ENCODE measurements at regions not wholly inside any gene's neighbourhood (a gene's known extent, or its start where the extent isn't known, plus 50 kb on each side); places are given as distances from the start of the nearest gene placed in this dataset.

DNA sequence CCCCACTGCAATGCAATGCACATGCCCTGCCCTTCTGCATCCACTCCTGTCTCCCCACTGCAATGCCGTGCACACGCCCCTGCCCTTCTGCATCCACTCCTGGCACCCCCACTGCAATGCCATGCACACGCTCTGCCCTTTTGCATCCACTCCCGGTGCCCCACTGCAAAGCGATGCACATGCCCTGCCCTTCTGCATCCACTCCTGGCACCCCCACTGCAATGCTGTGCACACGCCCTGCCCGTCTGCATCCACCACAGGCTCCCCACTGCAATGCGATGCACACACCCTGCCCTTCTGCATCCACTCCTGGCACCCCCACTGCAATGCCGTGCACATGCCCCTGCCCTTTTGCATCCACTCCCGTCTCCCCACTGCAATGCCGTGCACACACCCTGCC, 98.1 kb downstream of the KCTD15 start:
- H3K27ac Mint-ChIP-seq, result no peak overlapping the region
- H3K9me3 Mint-ChIP-seq, result peaks cover 9 to 11% of the 10 kb centered on the region in 2 donors
- ATAC-seq (no peak), DNase-seq (no peak)
- no peaks in the 10 kb centered on the region for H3K4me1 ChIP-seq (ENCODE audit: control insufficient read depth, insufficient read depth, low read length)
- H3K4me3 Mint-ChIP-seq, result no peak overlapping the region
- peaks cover 10 to 14% of the 10 kb centered on the region in 2 donors for H3K27me3 Mint-ChIP-seq (ENCODE audit: low read depth in 2 of 2)
- H3K27ac ChIP-seq (ENCODE audit: low read length), result no peak overlapping the region
- WGBS (ENCODE audit: insufficient coverage), result 88% methylated on average over 11 of the region's 11 CpGs
- H3K4me3 ChIP-seq (ENCODE audit: low read length), result no peak overlapping the region
- H3K4me1 Mint-ChIP-seq, result no peaks in the 10 kb centered on the region
- peaks cover 18% of the 10 kb centered on the region for H3K36me3 Mint-ChIP-seq
- no peak for TF ChIP-seq CTCF (IDR thresholded peaks at IDR 0.05)
- no peaks in the 10 kb centered on the region for H3K27me3 ChIP-seq (ENCODE audit: control insufficient read depth, insufficient read depth, low read length)
- peaks cover 7% of the 10 kb centered on the region for H3K9me3 ChIP-seq (ENCODE audit: control insufficient read depth, insufficient read depth, low read length)
- intact Hi-C loops (cut with micrococcal nuclease), result no loop called here
- H3K36me3 ChIP-seq (ENCODE audit: control insufficient read depth, insufficient read depth, low read length), result no peaks in the 10 kb centered on the region

DNA sequence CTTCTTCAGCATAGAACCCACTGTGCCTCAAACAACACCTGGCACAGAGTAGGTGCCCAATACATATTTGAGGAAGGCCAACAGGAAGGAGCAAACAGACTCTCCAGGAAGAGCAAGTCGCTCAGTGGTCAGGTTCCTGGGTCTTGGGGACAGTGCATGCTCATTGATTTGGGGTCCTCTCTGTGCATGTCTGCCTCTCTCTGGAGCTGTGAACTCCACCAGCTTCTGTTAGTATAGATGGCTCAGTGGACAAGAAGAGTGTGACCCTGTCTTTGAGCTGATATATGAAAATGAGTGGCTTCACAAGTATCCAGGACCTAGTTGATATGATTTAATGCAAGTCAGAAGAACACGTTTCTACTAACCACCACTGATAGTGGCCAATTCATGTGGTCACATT, 98.7 kb downstream of the KCTD15 start:
- DNase-seq, result no peak
- no peak for TF ChIP-seq CTCF (IDR thresholded peaks at IDR 0.05)
- intact Hi-C loops (cut with micrococcal nuclease), result no loop called here
- no peaks in the 10 kb centered on the region for H3K4me1 Mint-ChIP-seq
- H3K4me3 ChIP-seq (ENCODE audit: low read length), result no peak overlapping the region
- 51% methylated on average over 2 of the region's 2 CpGs for WGBS (ENCODE audit: insufficient coverage)
- peaks cover 9 to 11% of the 10 kb centered on the region in 2 donors for H3K9me3 Mint-ChIP-seq
- peaks cover 10 to 16% of the 10 kb centered on the region in 2 donors for H3K27me3 Mint-ChIP-seq (ENCODE audit: low read depth in 2 of 2)
- no peaks in the 10 kb centered on the region for H3K36me3 ChIP-seq (ENCODE audit: control insufficient read depth, insufficient read depth, low read length)
- H3K4me3 Mint-ChIP-seq, result no peak overlapping the region
- H3K9me3 ChIP-seq (ENCODE audit: control insufficient read depth, insufficient read depth, low read length), result peaks cover 7% of the 10 kb centered on the region
- no peaks in the 10 kb centered on the region for H3K27me3 ChIP-seq (ENCODE audit: control insufficient read depth, insufficient read depth, low read length)
- H3K4me1 ChIP-seq (ENCODE audit: control insufficient read depth, insufficient read depth, low read length), result no peaks in the 10 kb centered on the region
- H3K27ac ChIP-seq (ENCODE audit: low read length), result no peak overlapping the region
- peaks cover 18% of the 10 kb centered on the region for H3K36me3 Mint-ChIP-seq
- no peak for ATAC-seq
- no peak overlapping the region for H3K27ac Mint-ChIP-seq

- Mint-ChIP-seq H3K36me3 (peaks cover 18% of the 10 kb centered on the region), H3K4me1 (no peaks in the 10 kb centered on the region), H3K9me3 (peaks cover 9 to 11% of the 10 kb centered on the region in 2 donors), H3K27me3 (ENCODE audit: low read depth in 2 of 2) (peaks cover 18 to 24% of the 10 kb centered on the region in 2 donors), H3K27ac (no peak overlapping the region), H3K4me3 (no peak overlapping the region)
- intact Hi-C loops (cut with micrococcal nuclease), result no loop called here
- TF ChIP-seq CTCF (IDR thresholded peaks at IDR 0.05), result no peak
- H3K27ac ChIP-seq (ENCODE audit: low read length), result no peak overlapping the region
- H3K27me3 ChIP-seq (ENCODE audit: control insufficient read depth, insufficient read depth, low read length), result no peaks in the 10 kb centered on the region
- H3K36me3 ChIP-seq (ENCODE audit: control insufficient read depth, insufficient read depth, low read length), result no peaks in the 10 kb centered on the region
- H3K4me1 ChIP-seq (ENCODE audit: control insufficient read depth, insufficient read depth, low read length), result no peaks in the 10 kb centered on the region
- no peak overlapping the region for H3K4me3 ChIP-seq (ENCODE audit: low read length)
- ATAC-seq (no peak), DNase-seq (no peak)
- H3K9me3 ChIP-seq (ENCODE audit: control insufficient read depth, insufficient read depth, low read length), result peaks cover 7% of the 10 kb centered on the region
These were observed 101.5 kb downstream of the KCTD15 start for GRCh38 chr19:33898062-33898677.

DNA sequence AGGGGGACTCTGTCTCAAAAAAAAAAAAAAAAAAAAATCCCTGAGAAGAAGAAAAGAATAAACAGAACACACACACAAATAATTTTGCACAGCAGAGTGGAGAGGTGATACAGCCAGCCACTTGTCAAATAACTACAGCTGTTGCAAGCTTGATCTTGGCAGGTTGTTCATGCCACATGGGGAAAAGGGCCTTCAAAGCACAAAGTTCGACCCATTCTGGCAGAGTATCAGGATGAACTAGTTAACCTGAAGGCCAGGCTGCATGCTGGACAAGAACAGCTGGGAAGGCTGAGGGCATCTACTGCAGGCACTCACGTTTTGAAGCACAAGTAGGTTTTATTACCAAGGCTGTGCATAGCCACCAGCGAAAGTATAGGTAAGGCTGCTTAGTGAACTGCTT, 104.1 kb downstream of the KCTD15 start:
- H3K9me3 Mint-ChIP-seq, result peaks cover 9 to 11% of the 10 kb centered on the region in 2 donors
- Histone ChIP-seq H3K4me3 (ENCODE audit: low read length) (no peak overlapping the region), H3K4me1 (ENCODE audit: control insufficient read depth, insufficient read depth, low read length) (peaks cover 6% of the 10 kb centered on the region), H3K9me3 (ENCODE audit: control insufficient read depth, insufficient read depth, low read length) (peaks cover 7% of the 10 kb centered on the region), H3K27ac (ENCODE audit: low read length) (no peak overlapping the region), H3K36me3 (ENCODE audit: control insufficient read depth, insufficient read depth, low read length) (no peaks in the 10 kb centered on the region), H3K27me3 (ENCODE audit: control insufficient read depth, insufficient read depth, low read length) (peaks cover 10% of the 10 kb centered on the region)
- intact Hi-C loops (cut with micrococcal nuclease), result no loop called here
- H3K4me1 Mint-ChIP-seq, result peaks cover 0 to 5% of the 10 kb centered on the region in 2 donors
- H3K4me3 Mint-ChIP-seq, result no peak overlapping the region
- DNase-seq (no peak), ATAC-seq (no peak)
- H3K27me3 Mint-ChIP-seq (ENCODE audit: low read depth in 2 of 2), result peaks cover 19 to 34% of the 10 kb centered on the region in 2 donors
- H3K27ac Mint-ChIP-seq, result no peak overlapping the region
- peaks cover 18% of the 10 kb centered on the region for H3K36me3 Mint-ChIP-seq
- no peak for TF ChIP-seq CTCF (IDR thresholded peaks at IDR 0.05)
- WGBS (ENCODE audit: insufficient coverage), result 72% methylated on average over 3 of the region's 3 CpGs
